ENCODE measurements at regions not wholly inside any gene's neighbourhood (a gene's known extent, or its start where the extent isn't known, plus 50 kb on each side); places are given as distances from the start of the nearest gene placed in this dataset.

DNA sequence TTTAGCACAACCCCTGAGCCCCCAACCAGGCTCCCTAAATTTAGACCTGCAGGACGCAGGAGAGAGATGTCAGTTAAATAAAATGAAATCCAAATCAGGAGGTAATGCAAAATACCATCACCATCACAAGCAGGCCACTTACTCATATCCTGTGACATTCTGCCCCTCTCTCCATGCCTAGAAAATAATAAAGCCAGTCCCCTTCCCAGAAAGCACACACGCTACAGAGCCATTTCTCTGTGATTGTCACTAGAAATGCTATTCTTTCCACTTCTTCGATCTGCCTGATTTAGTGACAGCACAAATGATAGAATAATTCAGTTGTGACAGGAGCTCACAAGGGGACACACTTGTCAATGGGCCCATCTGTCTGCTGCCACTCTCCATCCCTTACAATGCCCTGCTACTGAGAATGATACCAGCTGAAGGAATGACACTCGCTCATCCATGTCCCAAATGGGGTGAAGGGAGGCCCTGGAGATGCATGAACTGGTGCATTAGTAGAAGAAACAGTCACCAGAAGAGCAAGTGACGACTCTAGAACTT, 272.1 kb downstream of the SP3 start (continued):
- TF ChIP-seq, protein P1, sequence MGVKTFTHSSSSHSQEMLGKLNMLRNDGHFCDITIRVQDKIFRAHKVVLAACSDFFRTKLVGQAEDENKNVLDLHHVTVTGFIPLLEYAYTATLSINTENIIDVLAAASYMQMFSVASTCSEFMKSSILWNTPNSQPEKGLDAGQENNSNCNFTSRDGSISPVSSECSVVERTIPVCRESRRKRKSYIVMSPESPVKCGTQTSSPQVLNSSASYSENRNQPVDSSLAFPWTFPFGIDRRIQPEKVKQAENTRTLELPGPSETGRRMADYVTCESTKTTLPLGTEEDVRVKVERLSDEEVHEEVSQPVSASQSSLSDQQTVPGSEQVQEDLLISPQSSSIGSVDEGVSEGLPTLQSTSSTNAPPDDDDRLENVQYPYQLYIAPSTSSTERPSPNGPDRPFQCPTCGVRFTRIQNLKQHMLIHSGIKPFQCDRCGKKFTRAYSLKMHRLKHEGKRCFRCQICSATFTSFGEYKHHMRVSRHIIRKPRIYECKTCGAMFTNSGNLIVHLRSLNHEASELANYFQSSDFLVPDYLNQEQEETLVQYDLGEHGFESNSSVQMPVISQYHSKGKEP (CRISPR knock-in tag; IDR thresholded peaks at IDR 0.05): no peak
- TF ChIP-seq, protein P2, sequence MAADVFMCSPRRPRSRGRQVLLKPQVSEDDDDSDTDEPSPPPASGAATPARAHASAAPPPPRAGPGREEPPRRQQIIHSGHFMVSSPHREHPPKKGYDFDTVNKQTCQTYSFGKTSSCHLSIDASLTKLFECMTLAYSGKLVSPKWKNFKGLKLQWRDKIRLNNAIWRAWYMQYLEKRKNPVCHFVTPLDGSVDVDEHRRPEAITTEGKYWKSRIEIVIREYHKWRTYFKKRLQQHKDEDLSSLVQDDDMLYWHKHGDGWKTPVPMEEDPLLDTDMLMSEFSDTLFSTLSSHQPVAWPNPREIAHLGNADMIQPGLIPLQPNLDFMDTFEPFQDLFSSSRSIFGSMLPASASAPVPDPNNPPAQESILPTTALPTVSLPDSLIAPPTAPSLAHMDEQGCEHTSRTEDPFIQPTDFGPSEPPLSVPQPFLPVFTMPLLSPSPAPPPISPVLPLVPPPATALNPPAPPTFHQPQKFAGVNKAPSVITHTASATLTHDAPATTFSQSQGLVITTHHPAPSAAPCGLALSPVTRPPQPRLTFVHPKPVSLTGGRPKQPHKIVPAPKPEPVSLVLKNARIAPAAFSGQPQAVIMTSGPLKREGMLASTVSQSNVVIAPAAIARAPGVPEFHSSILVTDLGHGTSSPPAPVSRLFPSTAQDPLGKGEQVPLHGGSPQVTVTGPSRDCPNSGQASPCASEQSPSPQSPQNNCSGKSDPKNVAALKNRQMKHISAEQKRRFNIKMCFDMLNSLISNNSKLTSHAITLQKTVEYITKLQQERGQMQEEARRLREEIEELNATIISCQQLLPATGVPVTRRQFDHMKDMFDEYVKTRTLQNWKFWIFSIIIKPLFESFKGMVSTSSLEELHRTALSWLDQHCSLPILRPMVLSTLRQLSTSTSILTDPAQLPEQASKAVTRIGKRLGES (CRISPR knock-in tag; IDR thresholded peaks at IDR 0.05; ENCODE audit: borderline replicate concordance): no peak
- TF ChIP-seq, protein P3, sequence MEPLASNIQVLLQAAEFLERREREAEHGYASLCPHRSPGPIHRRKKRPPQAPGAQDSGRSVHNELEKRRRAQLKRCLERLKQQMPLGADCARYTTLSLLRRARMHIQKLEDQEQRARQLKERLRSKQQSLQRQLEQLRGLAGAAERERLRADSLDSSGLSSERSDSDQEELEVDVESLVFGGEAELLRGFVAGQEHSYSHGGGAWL (CRISPR knock-in tag; IDR thresholded peaks at IDR 0.05): no peak
- TF ChIP-seq ZNF337 (CRISPR knock-in tag; IDR thresholded peaks at IDR 0.05; ENCODE audit: borderline replicate concordance, low read depth) (no peak), MED1 (CRISPR knock-in tag; IDR thresholded peaks at IDR 0.05) (no peak), RNF2 (conservative IDR thresholded peaks at IDR 0.05; ENCODE audit: low read depth) (no peak), SCMH1 (CRISPR knock-in tag; IDR thresholded peaks at IDR 0.05; ENCODE audit: borderline replicate concordance) (no peak), MTA1 (CRISPR knock-in tag; IDR thresholded peaks at IDR 0.05; ENCODE audit: borderline replicate concordance) (no peak)
- TF ChIP-seq, protein P4, sequence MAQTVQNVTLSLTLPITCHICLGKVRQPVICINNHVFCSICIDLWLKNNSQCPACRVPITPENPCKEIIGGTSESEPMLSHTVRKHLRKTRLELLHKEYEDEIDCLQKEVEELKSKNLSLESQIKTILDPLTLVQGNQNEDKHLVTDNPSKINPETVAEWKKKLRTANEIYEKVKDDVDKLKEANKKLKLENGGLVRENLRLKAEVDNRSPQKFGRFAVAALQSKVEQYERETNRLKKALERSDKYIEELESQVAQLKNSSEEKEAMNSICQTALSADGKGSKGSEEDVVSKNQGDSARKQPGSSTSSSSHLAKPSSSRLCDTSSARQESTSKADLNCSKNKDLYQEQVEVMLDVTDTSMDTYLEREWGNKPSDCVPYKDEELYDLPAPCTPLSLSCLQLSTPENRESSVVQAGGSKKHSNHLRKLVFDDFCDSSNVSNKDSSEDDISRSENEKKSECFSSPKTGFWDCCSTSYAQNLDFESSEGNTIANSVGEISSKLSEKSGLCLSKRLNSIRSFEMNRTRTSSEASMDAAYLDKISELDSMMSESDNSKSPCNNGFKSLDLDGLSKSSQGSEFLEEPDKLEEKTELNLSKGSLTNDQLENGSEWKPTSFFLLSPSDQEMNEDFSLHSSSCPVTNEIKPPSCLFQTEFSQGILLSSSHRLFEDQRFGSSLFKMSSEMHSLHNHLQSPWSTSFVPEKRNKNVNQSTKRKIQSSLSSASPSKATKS (CRISPR knock-in tag; IDR thresholded peaks at IDR 0.05): no peak

All from HepG2 (cell line).